ENCODE measurements at regions not wholly inside any gene's neighbourhood (a gene's known extent, or its start where the extent isn't known, plus 50 kb on each side); places are given as distances from the start of the nearest gene placed in this dataset.
"Not testable (repeated sequence)": the region's sequence is repeated elsewhere in the genome, so short reads cannot be mapped to it uniquely, and the experiment has no call there.

- not testable (repeated sequence) for TF ChIP-seq CTCF (conservative IDR thresholded peaks at IDR 0.05); ZFX (IDR thresholded peaks at IDR 0.05)
Measured at GRCh38 chr2:87429931-87430275, 318.0 kb upstream of the PLGLB2 start.
